SHP77 treated with DMSO at 0.1 percent for 48 hours (cell line): ENCODE measurements at regions not wholly inside any gene's neighbourhood (a gene's known extent, or its start where the extent isn't known, plus 50 kb on each side); places are given as distances from the start of the nearest gene placed in this dataset.
"Not testable (repeated sequence)": the region's sequence is repeated elsewhere in the genome, so short reads cannot be mapped to it uniquely, and the experiment has no call there.

Source experiments
- DNase-seq: peaks from one replicate; lab custom pipeline; 2025; lab: John Stamatoyannopoulos, UW

DNA sequence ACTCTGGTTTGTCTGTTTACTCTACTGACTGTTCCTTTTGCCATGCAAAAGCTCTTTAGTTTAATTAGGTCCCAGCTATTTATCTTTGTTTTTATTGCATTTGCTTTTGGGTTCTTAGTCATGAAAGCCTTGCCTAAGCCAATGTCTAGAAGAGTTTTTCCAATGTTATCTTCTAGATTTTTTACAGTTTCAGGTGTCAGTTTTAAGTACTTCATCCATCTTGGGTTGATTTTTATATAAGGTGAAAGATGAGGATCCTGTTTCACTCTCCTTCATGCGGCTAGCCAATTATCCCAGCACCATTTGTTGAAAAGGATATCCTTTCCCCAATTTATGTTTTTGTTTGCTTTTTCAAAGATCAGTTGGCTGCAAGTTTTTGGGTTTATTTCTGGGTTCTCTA, 1100.5 kb upstream of the ALCAM start:
- DNase-seq = not testable (repeated sequence)

GRCh38 chr3:104269771-104270170, 1096.9 kb upstream of the ALCAM start:
- DNase-seq = no peak

- DNase-seq = peak; percentile 22
Measured at GRCh38 chr3:104273046-104273649, 1093.6 kb upstream of the ALCAM start.

- DNase-seq = no peak
Measured at GRCh38 chr3:104275199-104275598, 1091.5 kb upstream of the ALCAM start.

DNA sequence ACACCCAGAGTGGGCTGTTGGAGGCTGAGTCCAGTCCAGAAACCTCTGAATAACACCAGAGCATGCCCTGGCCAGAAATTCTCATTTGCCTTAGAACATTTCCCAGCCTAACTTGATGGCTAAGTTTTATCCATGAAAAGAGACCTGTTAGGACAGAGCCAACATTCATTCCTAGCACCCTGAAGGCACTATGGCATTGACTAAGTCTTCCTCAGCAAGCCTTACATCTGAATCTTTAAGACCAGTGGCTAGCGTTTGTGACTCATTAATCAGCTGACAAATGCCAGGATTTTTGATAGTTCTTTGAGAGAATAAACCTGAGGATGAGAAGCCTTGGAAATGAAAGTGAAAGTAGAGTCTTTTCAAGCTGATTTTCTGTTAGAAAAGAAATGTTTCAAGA, 1087.1 kb upstream of the ALCAM start:
- no peak for DNase-seq

GRCh38 chr3:104281713-104282112, 1085.0 kb upstream of the ALCAM start:
- no peak for DNase-seq

DNA sequence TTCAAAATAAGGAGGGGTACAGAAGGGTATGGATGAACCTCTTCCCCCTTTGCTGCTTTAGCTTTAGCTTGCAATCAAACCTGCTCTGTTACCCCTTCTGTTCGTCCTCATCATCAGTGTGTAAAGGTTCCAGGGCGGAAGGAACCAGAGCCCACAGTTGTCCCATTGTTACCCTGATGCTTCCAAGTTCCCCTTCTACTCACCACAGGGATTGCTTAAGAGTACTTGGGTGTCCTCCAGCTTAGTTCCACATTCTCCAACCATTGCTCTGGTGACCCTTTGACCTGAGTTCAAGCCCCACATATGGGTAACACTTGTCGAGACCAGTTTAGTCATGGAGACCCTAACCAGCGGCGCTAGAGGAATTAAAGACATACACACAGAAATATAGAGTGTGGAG, 1080.1 kb upstream of the ALCAM start:
- no peak for DNase-seq

- DNase-seq = no peak
Measured at GRCh38 chr3:104291437-104291851, 1075.3 kb upstream of the ALCAM start.

DNA sequence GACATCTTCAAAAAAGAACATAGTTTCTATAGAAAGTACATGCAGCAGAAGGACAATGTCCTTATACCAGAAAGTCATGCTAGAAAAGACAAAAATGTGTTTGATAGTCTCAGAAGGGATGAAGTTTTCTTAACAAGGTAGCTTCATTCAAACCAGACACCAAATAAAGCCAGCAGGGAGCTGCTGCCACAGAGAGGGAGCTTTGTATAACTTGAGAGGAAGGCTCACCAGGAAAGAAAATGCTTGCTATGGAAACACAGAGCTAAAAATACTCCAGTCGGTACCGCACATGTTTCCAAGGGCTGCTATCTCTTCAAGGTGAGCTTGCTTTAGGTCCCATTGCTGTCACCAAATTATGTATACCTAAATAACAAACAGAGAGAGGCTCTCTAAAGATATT, 1074.8 kb upstream of the ALCAM start:
- no peak for DNase-seq

- no peak for DNase-seq
Measured at GRCh38 chr3:104297617-104298016, 1069.1 kb upstream of the ALCAM start.

- no peak for DNase-seq
Measured at GRCh38 chr3:104298662-104299061, 1068.0 kb upstream of the ALCAM start.

DNA sequence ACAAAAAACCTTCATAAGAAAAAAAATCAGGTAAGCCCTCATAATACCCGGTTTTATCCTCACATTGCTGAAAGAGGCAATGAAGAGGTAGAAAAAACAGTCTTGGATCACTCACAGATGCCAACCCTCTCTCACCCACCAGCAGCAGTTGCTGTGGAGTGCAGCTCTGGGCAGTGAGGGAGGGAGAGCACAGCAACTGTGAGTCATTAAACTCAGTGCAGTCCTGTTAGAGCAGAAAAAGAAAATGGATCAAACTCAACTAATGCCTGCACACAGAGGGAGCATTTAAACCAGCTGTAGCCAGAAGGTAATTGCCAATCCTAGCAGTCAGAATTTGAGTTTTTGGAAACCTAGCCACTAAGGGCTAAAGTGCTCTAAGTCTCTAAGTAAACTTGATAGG, 1050.6 kb upstream of the ALCAM start:
- no peak for DNase-seq

DNA sequence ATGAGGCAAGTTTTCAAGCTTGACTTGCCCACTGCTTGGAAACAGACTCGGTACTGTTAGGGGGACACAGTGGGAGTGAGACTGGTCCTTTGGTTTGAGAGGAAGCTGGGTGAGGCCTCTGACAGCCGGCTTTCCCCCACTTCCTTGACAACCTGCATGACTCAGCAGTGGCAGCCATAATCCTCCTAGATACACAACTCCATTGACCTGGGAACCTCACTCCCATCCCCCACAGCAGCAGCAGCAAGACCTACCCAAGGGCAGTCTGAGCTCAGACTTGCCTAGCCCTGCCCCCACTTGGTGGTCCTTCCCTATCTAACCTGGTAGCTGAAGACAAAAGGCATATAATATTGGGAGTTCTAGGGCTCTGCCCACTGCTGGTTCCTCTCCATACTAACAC, 1043.5 kb upstream of the ALCAM start:
- DNase-seq = no peak

GRCh38 chr3:104347291-104347690, 1019.4 kb upstream of the ALCAM start:
- DNase-seq = no peak

GRCh38 chr3:104349836-104350235, 1016.9 kb upstream of the ALCAM start:
- no peak for DNase-seq

- DNase-seq = no peak
Measured at GRCh38 chr3:104353951-104354350, 1012.8 kb upstream of the ALCAM start.

- DNase-seq = no peak
Measured at GRCh38 chr3:104359546-104359945, 1007.2 kb upstream of the ALCAM start.

DNA sequence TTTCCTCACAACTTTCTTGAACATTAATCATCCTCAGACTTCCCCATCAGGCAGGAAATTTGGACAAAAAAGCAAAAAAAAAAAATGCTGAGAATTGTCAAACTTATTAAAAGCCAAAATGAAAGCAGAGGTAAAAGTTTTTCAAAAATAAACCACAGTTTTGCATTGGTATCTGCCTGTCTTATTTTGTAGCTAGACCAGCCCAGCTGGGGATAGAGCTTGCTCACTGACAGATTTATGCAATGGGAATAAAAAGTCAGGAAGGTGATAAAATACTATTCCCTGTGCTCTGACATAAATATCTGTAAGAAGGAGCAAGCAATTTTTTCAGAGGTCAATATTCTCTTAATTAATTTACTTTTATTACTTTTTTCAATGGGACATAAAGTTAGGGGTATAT, 1006.7 kb upstream of the ALCAM start:
- DNase-seq = no peak

GRCh38 chr3:104361748-104362147, 1005.0 kb upstream of the ALCAM start:
- DNase-seq = not testable (repeated sequence)

DNA sequence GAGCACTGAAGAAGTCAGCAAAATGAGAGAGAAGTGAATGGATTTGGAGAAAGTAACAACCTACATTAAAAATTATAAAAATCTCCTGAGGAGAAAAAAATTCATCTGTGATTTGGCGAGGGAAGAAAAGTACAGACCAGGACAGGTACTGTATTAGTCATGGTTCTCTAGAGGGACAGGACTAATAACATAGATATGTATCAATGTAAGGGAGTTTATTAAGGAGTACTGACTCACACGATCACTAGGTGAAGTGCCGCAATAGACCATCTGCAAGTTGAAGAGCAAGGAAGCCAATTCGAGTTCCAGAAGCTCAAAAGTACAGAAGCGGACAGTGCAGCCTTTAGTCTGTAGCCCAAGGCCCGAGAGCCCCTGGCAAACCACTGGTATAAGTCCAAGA, 1004.4 kb upstream of the ALCAM start:
- no peak for DNase-seq

- DNase-seq = no peak
Measured at GRCh38 chr3:104367000-104367399, 999.7 kb upstream of the ALCAM start.

DNA sequence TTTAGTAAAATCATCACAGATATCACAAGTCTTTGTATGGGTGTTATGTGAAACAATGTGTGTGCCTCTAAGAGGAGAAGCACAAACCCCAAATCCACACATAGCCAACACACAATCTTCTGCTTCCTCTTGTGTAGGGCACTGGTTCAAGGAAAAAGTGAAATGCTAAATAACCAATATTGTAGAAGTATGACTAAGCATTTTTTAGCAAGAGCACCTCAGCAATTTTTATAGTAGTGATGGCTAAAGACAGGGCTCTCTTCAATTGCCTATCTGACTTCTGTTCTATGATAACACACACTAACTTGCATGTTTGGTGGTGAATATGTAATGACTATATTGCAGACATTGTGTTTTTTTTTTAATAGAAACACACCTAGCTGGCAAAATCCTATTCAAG, 997.9 kb upstream of the ALCAM start:
- DNase-seq = no peak

DNA sequence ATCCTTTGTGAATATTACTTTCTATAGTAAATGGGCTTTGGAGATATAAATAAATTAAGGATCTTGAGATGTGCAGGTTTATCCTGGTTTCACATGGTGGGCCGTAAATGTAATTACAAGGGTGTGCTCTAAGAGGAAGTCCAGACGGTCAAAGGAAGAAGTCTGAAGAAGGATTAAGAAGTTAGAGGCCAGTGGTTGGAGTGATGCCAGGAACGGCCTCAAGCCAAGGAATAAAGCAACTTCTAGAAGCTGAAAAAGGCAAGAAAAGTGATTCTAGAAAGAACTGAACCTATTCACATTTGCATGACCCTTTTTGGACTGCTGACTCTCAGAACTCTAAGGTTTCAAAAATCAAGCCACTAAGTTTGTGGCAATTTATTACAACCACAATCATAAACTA, 981.3 kb upstream of the ALCAM start:
- no peak for DNase-seq

- DNase-seq = no peak
Measured at GRCh38 chr3:104388619-104389018, 978.1 kb upstream of the ALCAM start.

DNA sequence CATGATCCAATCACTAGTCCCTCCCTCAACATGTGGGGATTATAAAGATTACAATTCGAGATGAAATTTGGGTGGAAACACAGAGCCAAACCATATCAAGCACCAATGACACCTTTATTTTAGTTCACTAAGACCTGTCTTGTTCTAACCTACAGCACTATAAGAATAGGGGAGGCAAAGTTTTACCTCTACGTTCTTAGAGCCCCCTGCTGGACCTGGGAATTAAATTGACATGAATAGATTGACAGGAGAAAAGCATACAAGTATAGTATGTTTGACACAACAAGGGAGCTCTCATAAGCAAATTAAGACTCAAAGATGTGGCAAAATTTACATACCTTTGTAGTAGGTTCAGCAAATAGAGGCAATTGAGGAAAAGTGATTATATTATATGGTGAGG, 974.4 kb upstream of the ALCAM start:
- no peak for DNase-seq
